ENCODE measurements at regions not wholly inside any gene's neighbourhood (a gene's known extent, or its start where the extent isn't known, plus 50 kb on each side); places are given as distances from the start of the nearest gene placed in this dataset.

DNA sequence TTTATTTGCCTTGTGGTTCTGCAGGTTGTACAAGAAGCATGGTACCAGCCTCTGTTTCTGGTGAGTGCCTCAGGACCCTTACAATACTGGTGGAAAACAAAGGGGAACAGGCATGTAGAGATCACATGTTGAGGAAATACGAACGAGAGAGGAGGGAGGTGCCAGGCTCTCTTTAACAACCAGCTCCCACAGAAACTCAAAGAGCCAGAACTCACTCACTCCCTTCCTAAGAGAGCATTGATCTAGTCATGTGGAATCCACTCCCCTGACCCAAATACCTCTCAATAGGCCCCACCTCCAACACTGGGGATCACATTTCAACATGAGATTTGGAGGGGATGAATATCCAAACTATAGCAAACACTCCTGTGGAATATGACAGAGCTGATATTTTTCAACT lies 938.0 kb downstream of the GALC start:
- Histone ChIP-seq H3K27me3 (replicated peaks; ENCODE audit: control insufficient read depth, insufficient read depth, low read length) (no peaks in the 10 kb centered on the region), H3K4me3 (replicated peaks; ENCODE audit: low read depth, low read length) (no peak overlapping the region), H3K36me3 (ENCODE audit: control insufficient read depth, insufficient read depth, low read length) (no peaks in the 10 kb centered on the region)
- no peak for DNase-seq (ENCODE audit: extremely low read depth, insufficient read length)
- no peak for TF ChIP-seq CTCF (IDR thresholded peaks at IDR 0.05; ENCODE audit: insufficient read depth, low read length, poor library complexity, severe bottlenecking)

- Histone ChIP-seq H3K27me3 (replicated peaks; ENCODE audit: control insufficient read depth, insufficient read depth, low read length) (no peaks in the 10 kb centered on the region), H3K36me3 (ENCODE audit: control insufficient read depth, insufficient read depth, low read length) (no peaks in the 10 kb centered on the region), H3K4me3 (replicated peaks; ENCODE audit: low read depth, low read length) (no peak overlapping the region)
- TF ChIP-seq CTCF (IDR thresholded peaks at IDR 0.05; ENCODE audit: insufficient read depth, low read length, poor library complexity, severe bottlenecking): no peak
- no peak for DNase-seq (ENCODE audit: extremely low read depth, insufficient read length)
Measured at GRCh38 chr14:87052646-87053225, 940.2 kb downstream of the GALC start.

GRCh38 chr14:87050421-87050820 lies 942.6 kb downstream of the GALC start:
- no peak for DNase-seq (ENCODE audit: extremely low read depth, insufficient read length)
- Histone ChIP-seq H3K4me3 (replicated peaks; ENCODE audit: low read depth, low read length) (no peak overlapping the region), H3K36me3 (ENCODE audit: control insufficient read depth, insufficient read depth, low read length) (no peaks in the 10 kb centered on the region), H3K27me3 (replicated peaks; ENCODE audit: control insufficient read depth, insufficient read depth, low read length) (no peaks in the 10 kb centered on the region)
- no peak for TF ChIP-seq CTCF (IDR thresholded peaks at IDR 0.05; ENCODE audit: insufficient read depth, low read length, poor library complexity, severe bottlenecking)

GRCh38 chr14:87049950-87050349 lies 943.0 kb downstream of the GALC start:
- H3K36me3 ChIP-seq (ENCODE audit: control insufficient read depth, insufficient read depth, low read length): no peaks in the 10 kb centered on the region
- no peak for TF ChIP-seq CTCF (IDR thresholded peaks at IDR 0.05; ENCODE audit: insufficient read depth, low read length, poor library complexity, severe bottlenecking)
- H3K27me3 ChIP-seq (replicated peaks; ENCODE audit: control insufficient read depth, insufficient read depth, low read length): no peaks in the 10 kb centered on the region
- no peak overlapping the region for H3K4me3 ChIP-seq (replicated peaks; ENCODE audit: low read depth, low read length)
- DNase-seq (ENCODE audit: extremely low read depth, insufficient read length): no peak

DNA sequence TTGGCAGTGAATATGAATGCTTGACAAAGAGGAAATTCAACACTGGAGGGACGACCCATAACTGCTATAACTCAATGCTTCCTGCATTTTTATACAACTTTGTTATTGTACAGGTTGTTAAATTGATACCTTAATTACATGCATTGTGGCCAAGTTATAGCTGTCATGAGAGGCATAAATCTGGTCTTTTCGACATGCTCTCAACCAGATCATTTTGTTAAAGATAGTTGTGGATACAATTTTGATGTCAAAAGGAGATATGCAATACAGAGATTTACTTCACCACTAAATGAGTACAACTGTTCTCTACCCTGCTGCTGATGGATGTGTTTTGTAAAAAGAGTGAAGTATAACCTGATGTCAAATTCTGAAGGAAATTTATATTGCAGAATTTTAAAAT lies 946.0 kb downstream of the GALC start:
- Histone ChIP-seq H3K36me3 (ENCODE audit: control insufficient read depth, insufficient read depth, low read length) (no peaks in the 10 kb centered on the region), H3K27me3 (replicated peaks; ENCODE audit: control insufficient read depth, insufficient read depth, low read length) (no peaks in the 10 kb centered on the region), H3K4me3 (replicated peaks; ENCODE audit: low read depth, low read length) (no peak overlapping the region)
- TF ChIP-seq CTCF (IDR thresholded peaks at IDR 0.05; ENCODE audit: insufficient read depth, low read length, poor library complexity, severe bottlenecking): no peak
- DNase-seq (ENCODE audit: extremely low read depth, insufficient read length): no peak

GRCh38 chr14:87045956-87046355 lies 947.0 kb downstream of the GALC start:
- Histone ChIP-seq H3K36me3 (ENCODE audit: control insufficient read depth, insufficient read depth, low read length) (no peaks in the 10 kb centered on the region), H3K27me3 (replicated peaks; ENCODE audit: control insufficient read depth, insufficient read depth, low read length) (no peaks in the 10 kb centered on the region), H3K4me3 (replicated peaks; ENCODE audit: low read depth, low read length) (no peak overlapping the region)
- no peak for TF ChIP-seq CTCF (IDR thresholded peaks at IDR 0.05; ENCODE audit: insufficient read depth, low read length, poor library complexity, severe bottlenecking)
- DNase-seq (ENCODE audit: extremely low read depth, insufficient read length): no peak
